HCT116 (cell line): ENCODE measurements at regions not wholly inside any gene's neighbourhood (a gene's known extent, or its start where the extent isn't known, plus 50 kb on each side); places are given as distances from the start of the nearest gene placed in this dataset.

Source experiments
- ATAC-seq: fragments of 200-7000 bp; cut with Tn5 transposase; 2 replicates; pipeline ENCODE4 v1.9.1; 2020; ENCODE audit warnings: mild to moderate bottlenecking, moderate library complexity
- BruUV-seq: library from RNA; stranded (reverse); fragments of 400-500 nt; replicated peaks from 2 replicates; lab custom pipeline; 2021; lab: Mats Ljungman, UMichigan
- CTCF ChIA-PET: fragments of 300-600 bp; sonication (Branson Sonifier 250); formaldehyde crosslinking; loops from one replicate; lab custom pipeline; 2021; ENCODE audit warnings: antibody characterized with exemption; lab: Charles Lee
- POLR2A ChIA-PET: fragments of 300-600, 350-600 bp; sonication (Branson Sonifier 250); formaldehyde crosslinking; loops from one replicate; lab custom pipeline; 2021; ENCODE audit warnings: antibody characterized with exemption; lab: Charles Lee
- RAD21 ChIA-PET, 2 experiments: fragments of 300-600 bp; sonication (Branson Sonifier 250); formaldehyde crosslinking; loops; one replicate each; lab custom pipeline; 2023; ENCODE audit warnings: low total read pairs in 2 of 2; ENCODE audit not compliant: uncharacterized antibody in 2 of 2, unreplicated experiment in 2 of 2, low non-redundant PET in 1 of 2; lab: Charles Lee
- DNase-seq: peaks from one replicate; pipeline ENCODE4 v3.0.0-alpha.2; 2010; ENCODE audit warnings: low read depth, low spot score
- H2AFZ ChIP-seq: fragments of 200-600 bp; shearing (Covaris generic), sonication (generic); 2 replicates; pipeline ENCODE4 v1.6.1; 2017; ENCODE audit warnings: low read depth, mixed run types, mixed read lengths, antibody characterized with exemption, low read length; ENCODE audit not compliant: poor library complexity, severe bottlenecking
- H3K27ac ChIP-seq: 2 replicates; pipeline ENCODE4 v1.5.1; 2012; ENCODE audit warnings: low read depth, low read length
- H3K27me3 ChIP-seq: fragments of 200-600 bp; sonication (generic); 2 replicates; pipeline ENCODE4 v1.6.1; 2016; ENCODE audit warnings: mixed run types, low read length, mixed read lengths; ENCODE audit not compliant: insufficient read depth
- H3K36me3 ChIP-seq, 2 experiments: fragments of 200-500 bp in 1 of 2; fragments of 200-600 bp in 1 of 2; sonication (Bioruptor generic) in 1 of 2; sonication (generic) in 1 of 2; 2 replicates each; pipeline versions ENCODE4 v1.5.1 to v1.6.1; 2014 to 2016; ENCODE audit warnings: low read length in 2 of 2, inconsistent platforms in 1 of 2, mixed read lengths in 1 of 2, mixed run types in 1 of 2; ENCODE audit not compliant: insufficient read depth in 2 of 2, control insufficient read depth in 1 of 2
- H3K4me1 ChIP-seq, 2 experiments: fragments of 200-600 bp in 1 of 2; sonication (generic) in 1 of 2; 2 replicates each; pipeline versions ENCODE4 v1.5.1 to v1.6.1; 2012 to 2017; ENCODE audit warnings: low read length in 2 of 2, inconsistent platforms in 1 of 2, mild to moderate bottlenecking in 1 of 2, mixed read lengths in 1 of 2, mixed run types in 1 of 2, moderate library complexity in 1 of 2; ENCODE audit not compliant: insufficient read depth in 2 of 2, control insufficient read depth in 1 of 2
- H3K4me2 ChIP-seq: fragments of 200-600 bp; sonication (generic); 2 replicates; pipeline ENCODE4 v1.6.1; 2017; ENCODE audit warnings: mixed run types, low read length, mixed read lengths
- H3K4me3 ChIP-seq, 2 experiments: fragments of 200-600 bp in 1 of 2; sonication (generic) in 1 of 2; replicated peaks in 1 of 2; 2 replicates each; pipeline ENCODE4 v1.5.1; 2011 to 2016; ENCODE audit warnings: low read length in 2 of 2, control low read depth in 1 of 2, low read depth in 1 of 2, mild to moderate bottlenecking in 1 of 2, mixed read lengths in 1 of 2, mixed run types in 1 of 2
- H3K79me2 ChIP-seq: fragments of 200-600 bp; sonication (generic); 2 replicates; pipeline ENCODE4 v1.6.1; 2017; ENCODE audit warnings: mild to moderate bottlenecking, mixed run types, low read length, moderate library complexity, mixed read lengths; ENCODE audit not compliant: insufficient read depth
- H3K9ac ChIP-seq: fragments of 200-600 bp; sonication (generic); 2 replicates; pipeline ENCODE4 v1.6.1; 2016; ENCODE audit warnings: low read length, mixed read lengths
- H3K9me2 ChIP-seq: fragments of 200-600 bp; sonication (generic), shearing (Covaris generic); 2 replicates; pipeline ENCODE4 v1.6.1; 2017; ENCODE audit warnings: mixed run types, mild to moderate bottlenecking, moderate library complexity; ENCODE audit not compliant: insufficient read depth
- H3K9me3 ChIP-seq, 2 experiments: fragments of 200-500 bp in 1 of 2; fragments of 200-600 bp in 1 of 2; sonication (Bioruptor generic) in 1 of 2; sonication (generic) in 1 of 2; 2 replicates each; pipeline ENCODE4 v1.6.1; 2014 to 2017; ENCODE audit warnings: low read length in 2 of 2, mixed read lengths in 2 of 2, inconsistent platforms in 1 of 2, low read depth in 1 of 2, mild to moderate bottlenecking in 1 of 2, mixed run types in 1 of 2, moderate library complexity in 1 of 2; ENCODE audit not compliant: control insufficient read depth in 1 of 2, insufficient read depth in 1 of 2
- H4K20me1 ChIP-seq: fragments of 200-600 bp; sonication (generic), shearing (Covaris generic); 2 replicates; pipeline ENCODE4 v1.6.1; 2017; ENCODE audit warnings: mixed run types, mild to moderate bottlenecking, moderate library complexity; ENCODE audit not compliant: insufficient read depth
- CTCF ChIP-seq, 3 experiments: fragments of 200-600 bp in 1 of 3; sonication (generic) in 1 of 3; IDR thresholded peaks in 2 of 3; conservative IDR thresholded peaks in 1 of 3; 2 replicates each; pipeline ENCODE4 v1.5.1; 2012 to 2017; ENCODE audit warnings: low read depth in 2 of 3, low read length in 2 of 3, antibody characterized with exemption in 1 of 3, borderline replicate concordance in 1 of 3, control low read depth in 1 of 3, mild to moderate bottlenecking in 1 of 3, mixed read lengths in 1 of 3, mixed run types in 1 of 3, moderate library complexity in 1 of 3; ENCODE audit not compliant: insufficient read depth in 1 of 3
- EGR1 ChIP-seq: IDR thresholded peaks from 2 replicates; pipeline ENCODE4 v1.6.1; 2012; ENCODE audit warnings: low read depth
- SIN3A ChIP-seq: IDR thresholded peaks from 2 replicates; pipeline ENCODE4 v1.6.1; 2012; ENCODE audit warnings: low read depth
- SP1 ChIP-seq: IDR thresholded peaks from 2 replicates; pipeline ENCODE4 v1.6.1; 2012; ENCODE audit warnings: low read depth
- TCF7L2 ChIP-seq: IDR thresholded peaks from 2 replicates; pipeline ENCODE4 v1.7.0; 2011; ENCODE audit warnings: borderline replicate concordance, inconsistent platforms; ENCODE audit not compliant: insufficient read depth, insufficient read length; ENCODE audit errors: extremely low read depth
- intact Hi-C: fragments of 100-400 bp; cut with micrococcal nuclease; formaldehyde crosslinking; loops from 2 replicates; pipeline ENCODE4 v1.10.0; 2022
- TF ChIP-seq, protein P1 (sequence below): IDR thresholded peaks from 2 replicates; pipeline ENCODE4 v1.6.1; 2012

DNA sequence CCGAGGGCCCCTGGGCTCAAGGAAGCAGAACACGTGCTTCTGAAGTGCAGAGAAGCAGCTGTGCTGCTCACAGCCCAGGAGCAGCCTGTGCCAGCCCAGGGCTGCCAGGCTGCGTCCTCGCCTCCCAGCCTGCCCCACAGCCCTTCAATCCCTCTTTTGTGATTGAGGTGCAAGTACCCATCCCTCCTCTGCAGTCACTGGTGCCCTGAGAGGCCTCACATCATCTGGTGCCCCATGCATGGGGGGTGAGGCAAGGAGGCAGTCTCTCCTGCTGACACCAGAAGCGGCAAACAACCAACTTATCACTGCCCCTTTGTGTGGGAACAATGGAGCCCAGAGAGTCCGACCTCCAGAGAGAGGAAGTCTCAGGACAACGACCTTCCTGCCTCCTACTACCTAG is 49.8 kb upstream of the FGFR2 start:
- no peaks in the 10 kb centered on the region for H3K36me3 ChIP-seq
- H3K4me1 ChIP-seq, result no peaks in the 10 kb centered on the region
- no peak overlapping the region for H3K4me3 ChIP-seq
- RAD21 ChIA-PET, result no interaction called here
- H3K9me2 ChIP-seq, result no peaks in the 10 kb centered on the region
- DNase-seq (no peak), ATAC-seq (no peak)
- POLR2A ChIA-PET, result no interaction called here
- no peak overlapping the region for H3K9ac ChIP-seq
- H4K20me1 ChIP-seq, result no peaks in the 10 kb centered on the region
- intact Hi-C loops, result no loop called here
- TF ChIP-seq SIN3A (no peak), SP1 (no peak), CTCF (IDR thresholded peaks at IDR 0.05 in 2 of 3, conservative IDR thresholded peaks at IDR 0.05 in 1 of 3; ENCODE audit: borderline replicate concordance in 1 of 3, insufficient read depth in 1 of 3, low read depth in 2 of 3, low read length in 2 of 3) (no peak), EGR1 (no peak), TCF7L2 (no peak)
- TF ChIP-seq, protein P1, sequence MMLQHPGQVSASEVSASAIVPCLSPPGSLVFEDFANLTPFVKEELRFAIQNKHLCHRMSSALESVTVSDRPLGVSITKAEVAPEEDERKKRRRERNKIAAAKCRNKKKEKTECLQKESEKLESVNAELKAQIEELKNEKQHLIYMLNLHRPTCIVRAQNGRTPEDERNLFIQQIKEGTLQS, result no peak
- CTCF ChIA-PET, result no interaction called here
- H3K4me2 ChIP-seq, result no peak overlapping the region
- H3K9me3 ChIP-seq, result no peaks in the 10 kb centered on the region
- H3K27ac ChIP-seq, result no peak overlapping the region
- no peaks in the 10 kb centered on the region for H3K27me3 ChIP-seq
- H3K79me2 ChIP-seq, result no peaks in the 10 kb centered on the region
- H2AFZ ChIP-seq, result no peak overlapping the region
- BruUV-seq, result no TSS peak
